Lower lobe of right lung (tissue), 2 donors: ENCODE measurements at regions not wholly inside any gene's neighbourhood (a gene's known extent, or its start where the extent isn't known, plus 50 kb on each side); places are given as distances from the start of the nearest gene placed in this dataset.
"Not testable (repeated sequence)": the region's sequence is repeated elsewhere in the genome, so short reads cannot be mapped to it uniquely, and the experiment has no call there.

Source experiments
- ATAC-seq, 2 donors: fragments of 200-7000 bp; cut with Tn5 transposase; one replicate each; pipeline ENCODE4 v1.9.1; 2020 to 2022; ENCODE audit warnings: mild to moderate bottlenecking in 2 of 2, moderate library complexity in 2 of 2
- DNase-seq: peaks from one replicate; pipeline ENCODE4 v3.0.0-alpha.2; 2020
- H3K27ac ChIP-seq: fragments of 200-600 bp; one replicate; pipeline ENCODE4 v1.8.0; 2022
- H3K27me3 ChIP-seq: fragments of 200-600 bp; one replicate; pipeline ENCODE4 v1.8.0; 2022; ENCODE audit warnings: low read depth
- H3K36me3 ChIP-seq: fragments of 200-600 bp; one replicate; pipeline ENCODE4 v1.8.0; 2022; ENCODE audit warnings: mild to moderate bottlenecking
- H3K4me1 ChIP-seq: fragments of 200-600 bp; one replicate; pipeline ENCODE4 v1.8.0; 2022
- H3K4me3 ChIP-seq: fragments of 200-600 bp; one replicate; pipeline ENCODE4 v1.8.0; 2022; ENCODE audit warnings: mild to moderate bottlenecking
- H3K9me3 ChIP-seq: fragments of 200-600 bp; one replicate; pipeline ENCODE4 v1.8.0; 2022
- CTCF ChIP-seq: fragments of 200-600 bp; IDR thresholded peaks from one replicate; pipeline ENCODE4 v1.8.0; 2022; ENCODE audit warnings: antibody characterized with exemption, mild to moderate bottlenecking
- intact Hi-C: fragments of 100-400 bp; cut with DNase I; formaldehyde crosslinking; loops from one replicate; pipeline ENCODE4 v1.11.0; 2022
- donor health status: DM: no; HTN: yes; CAD: no; lungs with severe emphysema.

DNA sequence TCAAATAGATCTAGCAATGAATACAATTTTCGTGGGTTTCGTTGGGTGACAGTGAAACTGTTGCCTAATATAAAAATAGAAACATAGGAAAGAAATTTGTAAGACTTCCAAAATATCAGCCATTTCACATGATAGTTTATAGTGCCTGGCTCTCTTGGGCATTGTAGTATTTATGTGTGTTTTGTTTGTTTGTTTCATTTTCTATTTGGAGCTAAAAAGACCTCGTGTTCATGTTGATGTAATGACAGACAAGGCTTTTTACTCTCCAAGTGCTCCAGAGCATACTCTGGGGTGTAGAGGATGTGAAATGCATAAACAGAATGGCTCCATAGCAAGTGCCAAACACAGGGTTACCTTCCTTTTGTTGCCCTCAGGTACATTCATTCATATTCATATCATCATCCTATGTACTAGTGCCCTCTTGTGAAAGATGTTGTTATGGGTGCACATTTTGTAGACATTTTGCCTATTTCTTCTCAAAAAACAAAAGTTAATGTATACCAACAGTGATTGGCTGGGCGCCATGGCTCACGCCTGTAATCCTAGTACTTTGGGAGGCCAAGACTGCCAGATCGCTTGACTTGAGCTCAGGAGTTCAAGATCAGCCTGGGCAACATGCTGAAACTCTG lies 100.7 kb upstream of the AMOT start:
- H3K27ac ChIP-seq, result no peak overlapping the region
- H3K4me1 ChIP-seq, result no peaks in the 10 kb centered on the region
- intact Hi-C loops, result no loop called here
- peak overlapping the region; percentile 19 for H3K4me3 ChIP-seq
- TF ChIP-seq CTCF, result no peak
- H3K9me3 ChIP-seq, result no peaks in the 10 kb centered on the region
- no peaks in the 10 kb centered on the region for H3K36me3 ChIP-seq
- H3K27me3 ChIP-seq, result no peaks in the 10 kb centered on the region
- DNase-seq (no peak), ATAC-seq (no peak)

DNA sequence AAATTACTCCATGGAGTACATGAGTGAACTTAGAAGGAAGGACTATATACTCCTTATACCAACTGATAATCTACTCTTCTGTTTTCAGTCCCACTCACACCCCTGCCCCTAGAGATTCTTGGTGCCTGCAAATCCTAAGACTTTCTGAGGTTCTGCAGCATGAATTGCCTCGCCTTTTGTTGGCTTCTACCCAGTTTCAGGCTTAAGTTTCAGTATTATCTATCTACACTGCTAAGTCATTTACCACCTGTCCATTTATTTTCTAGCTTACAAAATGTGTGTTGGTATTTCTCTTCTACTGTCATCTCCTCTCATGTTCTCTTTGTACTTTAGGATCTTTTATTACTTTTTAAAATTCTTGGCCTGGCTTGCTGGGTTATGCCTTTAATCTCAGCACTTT lies 94.4 kb upstream of the AMOT start:
- TF ChIP-seq CTCF, result no peak
- no peaks in the 10 kb centered on the region for H3K4me1 ChIP-seq
- no peak for DNase-seq
- no peaks in the 10 kb centered on the region for H3K27me3 ChIP-seq
- ATAC-seq, result no peak
- H3K27ac ChIP-seq, result no peak overlapping the region
- no peak overlapping the region for H3K4me3 ChIP-seq
- H3K36me3 ChIP-seq, result no peaks in the 10 kb centered on the region
- H3K9me3 ChIP-seq, result no peaks in the 10 kb centered on the region
- intact Hi-C loops, result no loop called here

- no peaks in the 10 kb centered on the region for H3K27me3 ChIP-seq
- intact Hi-C loops, result no loop called here
- ATAC-seq (no peak), DNase-seq (no peak)
- H3K36me3 ChIP-seq, result no peaks in the 10 kb centered on the region
- no peak overlapping the region for H3K4me3 ChIP-seq
- H3K4me1 ChIP-seq, result no peaks in the 10 kb centered on the region
- no peaks in the 10 kb centered on the region for H3K9me3 ChIP-seq
- no peak for TF ChIP-seq CTCF
- H3K27ac ChIP-seq, result no peak overlapping the region
These were observed 91.3 kb upstream of the AMOT start for GRCh38 chrX:112931900-112932299.

GRCh38 chrX:112931478-112931877 lies 90.8 kb upstream of the AMOT start:
- H3K4me3 ChIP-seq, result no peak overlapping the region
- ATAC-seq, result no peak
- H3K27ac ChIP-seq, result no peak overlapping the region
- H3K4me1 ChIP-seq, result no peaks in the 10 kb centered on the region
- no peak for DNase-seq
- intact Hi-C loops, result no loop called here
- H3K27me3 ChIP-seq, result no peaks in the 10 kb centered on the region
- TF ChIP-seq CTCF, result no peak
- H3K36me3 ChIP-seq, result no peaks in the 10 kb centered on the region
- H3K9me3 ChIP-seq, result no peaks in the 10 kb centered on the region

GRCh38 chrX:112923381-112923780 lies 82.8 kb upstream of the AMOT start:
- H3K27ac ChIP-seq, H3K36me3 ChIP-seq, H3K9me3 ChIP-seq, H3K4me3 ChIP-seq, ATAC-seq, DNase-seq, intact Hi-C loops, H3K4me1 ChIP-seq, H3K27me3 ChIP-seq: not testable (repeated sequence)

DNA sequence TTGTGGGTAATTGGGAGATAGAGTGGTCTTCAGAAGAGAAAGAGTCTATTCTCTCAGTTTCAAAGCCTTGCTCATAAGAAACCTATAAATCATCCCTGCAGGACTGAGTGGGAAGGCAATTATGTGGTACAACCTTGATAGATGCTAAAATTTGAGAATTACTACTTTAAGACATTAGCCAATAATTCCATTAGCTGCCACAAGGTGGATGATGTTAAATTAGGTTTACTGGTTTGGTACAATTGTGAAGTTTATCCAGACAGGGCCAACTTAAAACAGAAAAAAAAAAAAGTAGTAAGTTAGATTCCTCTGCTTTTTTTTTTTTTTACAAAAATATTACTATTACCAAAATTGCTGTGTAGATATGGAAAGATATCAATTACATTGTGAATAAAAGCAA lies 73.2 kb upstream of the AMOT start:
- intact Hi-C loops, result no loop called here
- H3K4me1 ChIP-seq, result no peaks in the 10 kb centered on the region
- H3K27ac ChIP-seq, result no peak overlapping the region
- DNase-seq, result no peak
- no peaks in the 10 kb centered on the region for H3K9me3 ChIP-seq
- no peaks in the 10 kb centered on the region for H3K36me3 ChIP-seq
- no peak for ATAC-seq
- TF ChIP-seq CTCF, result no peak
- H3K4me3 ChIP-seq, result no peak overlapping the region
- no peaks in the 10 kb centered on the region for H3K27me3 ChIP-seq
